Coronary artery (tissue), 2 donors: ENCODE measurements at regions not wholly inside any gene's neighbourhood (a gene's known extent, or its start where the extent isn't known, plus 50 kb on each side); places are given as distances from the start of the nearest gene placed in this dataset.

Source experiments
- DNase-seq: peaks from one replicate; pipeline ENCODE4 v3.0.0-alpha.2; 2017; ENCODE audit warnings: low spot score
- H3K27ac ChIP-seq, 2 donors: fragments of 200-600 bp; sonication (generic); one replicate each; pipeline ENCODE4 v1.5.1; 2016 to 2019
- H3K4me3 ChIP-seq: fragments of 200-600 bp; sonication (generic); 2 replicates; pipeline ENCODE4 v1.5.1; 2016; ENCODE audit warnings: mild to moderate bottlenecking, moderate library complexity
- CTCF ChIP-seq: fragments of 200-600 bp; sonication (generic); IDR thresholded peaks from one replicate; pipeline ENCODE4 v1.5.1; 2019; ENCODE audit warnings: antibody characterized with exemption

DNA sequence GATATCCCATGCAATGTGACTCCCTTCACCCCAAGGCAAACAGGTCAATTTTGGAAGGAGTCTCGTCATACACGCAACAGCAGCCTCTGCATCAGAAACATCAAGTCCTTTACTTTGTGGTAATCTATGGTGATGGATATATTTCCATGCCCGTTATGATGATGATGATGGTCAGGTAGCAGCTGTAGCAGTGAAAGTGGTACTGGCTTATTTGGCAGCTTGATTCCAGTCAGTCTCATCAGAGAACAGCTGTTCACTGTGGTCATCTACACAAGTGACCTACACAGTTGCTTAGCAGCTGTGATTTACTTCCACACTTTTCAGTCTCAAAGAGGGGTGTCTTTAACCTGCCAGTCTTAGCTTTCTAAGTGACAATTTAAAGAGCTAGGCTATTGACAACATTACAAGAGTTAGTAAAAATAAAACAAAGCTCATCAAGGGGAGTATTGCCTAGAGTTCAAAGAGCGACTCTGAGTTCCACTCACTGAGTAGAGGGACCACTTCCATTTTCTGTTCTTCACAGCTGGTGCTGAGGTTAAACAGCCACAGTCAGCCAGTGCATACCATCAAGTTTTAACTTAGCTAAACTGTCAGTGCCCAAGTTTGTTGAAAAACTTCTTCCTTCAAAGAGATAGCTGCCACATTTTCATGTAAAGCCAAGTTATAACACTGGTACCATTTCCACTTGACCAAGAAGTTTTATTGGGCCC lies 587.4 kb upstream of the KCNMB2 start:
- no peak for TF ChIP-seq CTCF
- Histone ChIP-seq H3K27ac (no peak overlapping the region), H3K4me3 (no peak overlapping the region)
- no peak for DNase-seq

GRCh38 chr3:177959188-177959587 lies 577.0 kb upstream of the KCNMB2 start:
- no peak overlapping the region for H3K4me3 ChIP-seq
- H3K27ac ChIP-seq = no peak overlapping the region
- TF ChIP-seq CTCF = no peak
- DNase-seq = no peak

DNA sequence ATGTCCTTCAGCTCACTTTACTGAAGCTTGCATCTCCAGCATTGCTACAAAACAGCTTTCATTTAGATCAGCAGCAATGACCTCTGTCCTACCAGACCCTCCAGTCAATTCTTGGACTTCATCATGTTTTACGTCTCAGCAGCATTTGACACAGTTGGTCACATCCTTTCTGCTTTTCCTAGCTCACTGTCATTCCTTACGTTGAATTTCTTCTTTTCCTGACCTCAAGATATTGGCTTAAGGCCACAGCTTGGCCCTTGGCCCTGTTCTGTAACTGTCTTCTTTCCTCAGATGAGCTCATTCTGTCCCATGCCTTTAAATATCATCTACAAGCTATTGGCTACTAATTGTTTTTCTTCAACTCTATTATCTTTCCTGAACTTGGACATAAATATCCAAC lies 576.2 kb upstream of the KCNMB2 start:
- DNase-seq = no peak
- no peak for TF ChIP-seq CTCF
- no peak overlapping the region for H3K27ac ChIP-seq
- H3K4me3 ChIP-seq = no peak overlapping the region

GRCh38 chr3:177960722-177961121 lies 575.5 kb upstream of the KCNMB2 start:
- H3K27ac ChIP-seq = no peak overlapping the region
- no peak for TF ChIP-seq CTCF
- no peak for DNase-seq
- H3K4me3 ChIP-seq = no peak overlapping the region

DNA sequence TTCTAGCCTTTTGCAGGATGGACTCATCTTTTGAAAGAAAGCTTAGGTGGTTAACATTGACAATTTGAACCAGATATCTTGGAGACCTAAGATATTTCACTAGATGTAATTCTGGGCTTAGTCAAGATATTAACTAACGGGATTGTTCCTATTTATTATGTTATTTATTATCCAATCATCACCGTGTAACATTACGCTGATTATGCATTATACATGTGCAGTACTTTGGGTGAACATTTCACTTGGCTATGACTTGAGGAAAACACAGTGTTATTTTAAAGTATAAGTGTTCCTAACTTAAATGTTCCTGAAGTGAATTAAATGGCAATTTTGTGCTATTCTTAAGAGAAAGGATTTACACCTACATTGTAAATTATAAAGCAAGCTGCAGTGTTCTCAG lies 574.5 kb upstream of the KCNMB2 start:
- Histone ChIP-seq H3K4me3 (no peak overlapping the region), H3K27ac (no peak overlapping the region)
- TF ChIP-seq CTCF = no peak
- no peak for DNase-seq

GRCh38 chr3:177966493-177966892 lies 569.7 kb upstream of the KCNMB2 start:
- no peak for DNase-seq
- H3K27ac ChIP-seq = no peak overlapping the region
- no peak for TF ChIP-seq CTCF
- no peak overlapping the region for H3K4me3 ChIP-seq

GRCh38 chr3:177968891-177969290 lies 567.3 kb upstream of the KCNMB2 start:
- DNase-seq = no peak
- no peak for TF ChIP-seq CTCF
- Histone ChIP-seq H3K27ac (no peak overlapping the region), H3K4me3 (no peak overlapping the region)
